ENCODE measurements at regions not wholly inside any gene's neighbourhood (a gene's known extent, or its start where the extent isn't known, plus 50 kb on each side); places are given as distances from the start of the nearest gene placed in this dataset.

GRCh38 chr1:222457513-222457912, 90.4 kb downstream of the HHIPL2 start:
- TF ChIP-seq ZFP3 (CRISPR knock-in tag; IDR thresholded peaks at IDR 0.05) (no peak), RARB (CRISPR knock-in tag; IDR thresholded peaks at IDR 0.05) (no peak), ISL1 (CRISPR knock-in tag; IDR thresholded peaks at IDR 0.05) (no peak), GLIS3 (CRISPR knock-in tag; IDR thresholded peaks at IDR 0.05) (no peak), ZFP30 (CRISPR knock-in tag; IDR thresholded peaks at IDR 0.05) (no peak), ZC3H10 (CRISPR knock-in tag; IDR thresholded peaks at IDR 0.05) (no peak), ESRRG (CRISPR knock-in tag; IDR thresholded peaks at IDR 0.05) (no peak), ZNF565 (CRISPR knock-in tag; conservative IDR thresholded peaks at IDR 0.05; ENCODE audit: low read depth) (no peak), OSR1 (CRISPR knock-in tag; IDR thresholded peaks at IDR 0.05) (no peak), TOX (CRISPR knock-in tag; IDR thresholded peaks at IDR 0.05; ENCODE audit: borderline replicate concordance) (no peak), CSRNP3 (CRISPR knock-in tag; IDR thresholded peaks at IDR 0.05) (no peak), ARNTL (CRISPR knock-in tag; IDR thresholded peaks at IDR 0.05; ENCODE audit: borderline replicate concordance, low read depth) (no peak)
- TF ChIP-seq, protein P1, sequence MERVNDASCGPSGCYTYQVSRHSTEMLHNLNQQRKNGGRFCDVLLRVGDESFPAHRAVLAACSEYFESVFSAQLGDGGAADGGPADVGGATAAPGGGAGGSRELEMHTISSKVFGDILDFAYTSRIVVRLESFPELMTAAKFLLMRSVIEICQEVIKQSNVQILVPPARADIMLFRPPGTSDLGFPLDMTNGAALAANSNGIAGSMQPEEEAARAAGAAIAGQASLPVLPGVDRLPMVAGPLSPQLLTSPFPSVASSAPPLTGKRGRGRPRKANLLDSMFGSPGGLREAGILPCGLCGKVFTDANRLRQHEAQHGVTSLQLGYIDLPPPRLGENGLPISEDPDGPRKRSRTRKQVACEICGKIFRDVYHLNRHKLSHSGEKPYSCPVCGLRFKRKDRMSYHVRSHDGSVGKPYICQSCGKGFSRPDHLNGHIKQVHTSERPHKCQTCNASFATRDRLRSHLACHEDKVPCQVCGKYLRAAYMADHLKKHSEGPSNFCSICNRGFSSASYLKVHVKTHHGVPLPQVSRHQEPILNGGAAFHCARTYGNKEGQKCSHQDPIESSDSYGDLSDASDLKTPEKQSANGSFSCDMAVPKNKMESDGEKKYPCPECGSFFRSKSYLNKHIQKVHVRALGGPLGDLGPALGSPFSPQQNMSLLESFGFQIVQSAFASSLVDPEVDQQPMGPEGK (CRISPR knock-in tag; IDR thresholded peaks at IDR 0.05; ENCODE audit: borderline replicate concordance), result no peak

All from SK-N-SH treated with all-trans-retinoic acid at 6 μM for 48 hours (cell line).